Stimulated activated CD8-positive, alpha-beta memory T cell treated with anti-CD3 and anti-CD28 coated beads, Interleukin-15, amount 100 ng/mL, for 48 hours (primary cell): ENCODE measurements at regions not wholly inside any gene's neighbourhood (a gene's known extent, or its start where the extent isn't known, plus 50 kb on each side); places are given as distances from the start of the nearest gene placed in this dataset.

Experiments
- DNase-seq, 2 donors: peaks; one replicate each; pipeline ENCODE4 v3.0.0-alpha.2; 2020; ENCODE audit warnings: low read depth in 2 of 2

GRCh38 chr22:27203276-27203660 is 545.9 kb downstream of the MIAT start:
- no peak for DNase-seq

- DNase-seq: no peak
These were observed 546.9 kb downstream of the MIAT start for GRCh38 chr22:27204280-27204679.

GRCh38 chr22:27204817-27205216 is 547.4 kb downstream of the MIAT start:
- no peak for DNase-seq

- no peak for DNase-seq
These were observed 548.3 kb downstream of the MIAT start for GRCh38 chr22:27205492-27206373.

- no peak for DNase-seq
These were observed 549.2 kb downstream of the MIAT start for GRCh38 chr22:27206374-27207133.

GRCh38 chr22:27207266-27207665 is 549.9 kb downstream of the MIAT start:
- DNase-seq: no peak

GRCh38 chr22:27207907-27208306 is 550.5 kb downstream of the MIAT start:
- DNase-seq: no peak

DNA sequence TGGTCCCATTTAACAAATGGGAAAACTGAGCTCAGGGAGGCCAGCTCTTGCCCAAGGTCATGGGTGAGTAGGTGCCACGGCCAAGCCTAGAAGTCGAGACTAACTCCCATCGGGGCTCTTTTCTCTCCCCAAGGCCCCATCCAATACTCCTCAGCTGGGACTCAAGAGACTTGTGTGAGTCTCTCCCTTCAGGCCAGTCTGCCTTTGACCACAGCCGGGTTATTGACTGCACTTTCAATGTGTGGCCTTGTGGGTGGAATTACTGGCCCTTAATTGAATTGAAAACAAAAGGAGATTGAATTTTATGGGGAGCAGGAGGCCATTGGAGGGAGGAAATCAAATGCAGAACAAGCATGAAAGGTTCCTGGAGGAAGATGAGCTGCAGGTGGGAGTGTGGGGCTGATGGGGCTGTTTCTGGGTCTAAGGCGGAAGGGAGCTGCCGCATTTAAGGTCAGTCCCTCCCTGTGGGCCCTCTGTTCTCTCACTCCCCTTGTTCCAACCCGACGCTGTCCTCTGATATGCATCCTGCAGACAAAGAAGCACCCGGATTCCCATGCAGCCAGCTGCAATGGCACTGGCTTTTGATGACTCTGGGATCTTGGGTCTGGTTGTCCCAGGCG is 552.8 kb downstream of the MIAT start:
- no peak for DNase-seq

DNA sequence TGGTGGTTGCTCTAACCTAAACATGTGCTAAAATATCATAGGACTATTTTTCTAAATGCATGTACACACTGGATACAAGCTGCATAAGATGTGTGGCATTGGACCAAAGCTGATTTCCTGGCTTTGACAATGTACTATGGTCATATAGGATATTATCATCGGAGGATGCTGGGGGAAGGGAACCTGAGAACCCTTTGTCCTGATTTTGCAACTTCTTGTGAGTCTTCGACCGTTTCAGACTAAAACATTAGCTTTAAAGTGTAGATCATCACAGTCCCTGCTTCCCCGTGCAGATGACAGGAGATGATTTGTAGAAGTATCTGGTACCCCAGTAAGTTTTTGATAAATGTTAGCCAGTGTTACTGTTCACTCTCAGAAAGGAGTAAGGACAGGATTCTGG is 554.7 kb downstream of the MIAT start:
- DNase-seq: no peak

DNA sequence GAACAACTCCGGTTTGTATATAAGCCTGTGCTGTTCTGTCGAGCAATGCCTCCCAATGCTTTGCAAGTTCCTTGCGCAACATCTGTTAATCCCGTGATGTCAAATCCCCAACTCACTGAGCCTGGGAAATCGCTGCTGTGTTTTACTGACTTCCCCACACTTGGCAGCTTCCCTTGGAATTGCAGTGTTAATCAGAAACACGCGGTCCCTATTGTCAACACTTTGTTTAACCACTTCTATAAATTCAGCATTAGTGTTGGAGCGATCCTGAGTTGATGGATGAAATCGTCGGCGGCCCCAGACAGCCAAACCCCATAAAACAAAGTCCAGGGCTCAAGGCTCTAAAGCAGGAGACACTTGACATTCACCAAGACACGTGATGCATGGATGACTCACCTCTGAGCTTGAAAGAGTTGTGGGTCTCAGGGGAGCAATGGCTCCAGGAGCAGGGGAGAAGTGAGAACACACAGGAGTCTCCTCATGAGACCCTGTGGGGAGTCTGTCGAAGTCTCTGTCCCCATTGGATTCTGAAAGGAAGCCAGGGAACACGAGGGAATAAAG is 555.3 kb downstream of the MIAT start:
- no peak for DNase-seq

DNA sequence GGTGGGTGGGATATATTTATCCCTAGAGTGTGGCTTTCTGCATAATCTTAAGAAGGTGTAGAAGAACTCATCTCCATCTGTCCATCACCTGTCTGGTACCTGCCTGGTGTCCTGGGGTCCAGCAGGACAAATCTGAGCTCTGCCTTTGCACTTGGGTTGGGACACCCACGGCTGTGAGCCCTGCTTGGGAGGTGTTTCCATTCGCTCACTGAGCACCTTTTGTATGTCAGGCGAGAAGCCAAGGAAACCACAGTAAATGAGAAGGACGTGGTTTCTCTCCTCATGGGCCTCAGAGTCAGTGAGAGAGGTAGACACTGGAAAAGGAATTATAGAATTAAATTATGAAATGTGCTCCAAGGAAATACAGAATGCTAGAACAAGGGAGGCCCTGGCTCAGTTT is 555.9 kb downstream of the MIAT start:
- DNase-seq: no peak

DNA sequence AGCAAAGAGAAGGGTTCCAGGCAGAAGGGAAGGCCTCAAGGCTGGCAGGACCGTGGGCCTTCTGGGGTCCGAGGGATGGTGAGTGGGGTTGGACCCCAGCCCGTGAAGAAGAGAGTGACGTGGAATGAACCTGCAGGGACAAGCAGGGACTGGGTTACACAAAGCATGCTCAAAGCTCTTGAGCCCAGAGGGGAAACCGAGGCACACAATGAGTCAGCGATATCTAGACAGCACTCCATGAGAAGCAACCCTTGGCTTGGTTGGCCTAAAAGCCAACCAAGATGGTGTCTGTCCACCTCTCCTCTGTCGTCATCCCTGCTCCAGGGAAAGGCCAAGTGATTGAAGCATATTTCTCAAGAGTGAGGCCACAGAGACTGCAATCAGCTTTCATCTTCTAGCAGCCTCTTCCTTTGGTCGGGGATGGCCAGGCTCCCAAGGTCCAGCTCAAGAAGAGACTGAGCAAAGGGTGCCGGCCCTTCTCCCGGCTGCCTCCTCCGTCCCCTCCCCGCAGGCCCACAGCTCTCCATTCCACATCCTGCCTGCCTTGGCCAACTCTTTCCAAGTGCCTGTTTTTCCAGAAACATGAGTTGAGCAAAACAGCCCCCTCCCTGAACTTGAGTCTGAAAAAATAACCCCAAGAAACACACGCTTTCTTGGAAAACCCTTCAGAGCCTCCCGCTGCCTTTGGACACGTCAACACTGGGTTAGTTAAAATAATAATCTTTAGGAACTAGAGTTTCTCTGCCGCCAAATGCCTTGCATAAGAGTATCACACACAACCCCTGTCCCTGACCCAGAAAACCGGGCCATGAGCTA is 556.6 kb downstream of the MIAT start:
- no peak for DNase-seq

DNA sequence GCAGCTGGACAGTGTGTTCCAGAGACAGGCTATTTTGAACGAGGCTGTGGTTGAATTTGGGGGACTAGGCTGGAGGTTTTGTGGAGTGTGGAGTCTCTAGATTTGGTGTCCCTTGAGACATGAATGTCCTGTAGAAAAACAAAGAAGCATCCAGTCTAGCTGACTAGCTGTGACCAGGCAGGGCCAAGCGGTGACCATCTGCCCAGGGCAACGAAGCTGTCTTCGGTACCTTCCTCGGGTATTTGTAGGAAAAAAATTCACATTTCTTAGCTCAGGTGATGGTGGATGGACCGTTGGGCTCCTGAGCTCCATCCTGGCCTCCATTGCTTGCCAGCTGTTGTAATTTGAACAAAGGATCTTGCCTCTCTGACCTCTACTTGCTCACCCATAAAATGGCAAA is 557.3 kb downstream of the MIAT start:
- DNase-seq: no peak

DNA sequence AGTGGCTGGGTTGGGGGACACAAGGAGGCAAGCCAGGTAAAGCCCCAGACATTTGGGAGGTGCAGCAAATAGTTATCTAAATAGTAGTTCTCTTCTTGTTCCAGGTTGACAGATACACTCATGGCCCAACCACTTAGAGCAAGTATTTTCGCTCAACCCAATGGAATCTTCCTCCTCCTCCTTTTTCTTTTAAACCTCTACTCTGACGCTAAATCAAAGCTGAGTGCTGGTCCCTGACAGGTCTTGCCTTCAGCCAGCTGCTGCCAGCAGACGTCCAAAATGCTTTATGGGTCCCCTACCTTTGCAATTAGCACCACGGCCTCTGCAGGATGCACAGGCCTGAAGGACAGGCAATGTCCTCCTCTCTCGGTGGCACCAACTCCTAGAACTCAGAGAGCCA is 558.5 kb downstream of the MIAT start:
- DNase-seq: no peak

DNA sequence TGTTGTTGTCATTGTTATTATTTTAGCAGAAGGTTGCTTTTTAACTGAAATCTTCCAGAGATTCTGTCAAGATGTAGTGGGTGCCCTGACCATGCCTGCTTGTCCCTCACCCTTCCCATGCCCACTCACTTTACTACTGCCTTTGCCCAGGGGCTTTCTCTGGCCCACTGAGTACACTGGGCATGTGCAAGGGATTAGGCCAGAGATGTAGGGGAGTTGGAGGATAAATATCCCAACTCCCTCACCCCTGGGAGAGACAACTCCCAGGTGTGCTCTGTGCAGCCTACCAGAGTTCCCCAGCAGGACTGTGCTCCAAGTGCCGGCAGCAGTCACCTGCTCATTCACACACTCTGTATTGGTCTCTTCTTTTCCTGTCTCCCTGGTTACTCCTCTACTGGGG is 559.1 kb downstream of the MIAT start:
- no peak for DNase-seq

DNA sequence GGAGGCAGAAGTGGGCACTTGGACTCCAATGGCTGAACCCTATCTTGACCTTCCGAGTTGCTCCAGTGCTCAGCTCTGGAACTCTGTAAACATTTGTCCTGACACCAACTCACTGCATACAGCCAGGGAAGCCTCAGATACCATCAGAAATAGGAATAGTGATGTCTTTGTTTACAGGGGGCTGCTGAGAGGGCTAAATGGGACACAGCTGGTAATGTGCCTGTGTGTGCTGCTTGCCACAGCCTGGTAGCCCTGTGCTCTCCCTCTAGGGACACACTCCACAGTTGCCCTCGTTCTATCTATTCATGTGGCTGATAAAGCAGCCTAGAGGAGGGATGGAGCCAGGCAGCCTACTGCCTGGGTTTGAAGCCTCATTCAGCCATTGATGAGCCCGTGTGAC is 559.8 kb downstream of the MIAT start:
- DNase-seq: no peak

DNA sequence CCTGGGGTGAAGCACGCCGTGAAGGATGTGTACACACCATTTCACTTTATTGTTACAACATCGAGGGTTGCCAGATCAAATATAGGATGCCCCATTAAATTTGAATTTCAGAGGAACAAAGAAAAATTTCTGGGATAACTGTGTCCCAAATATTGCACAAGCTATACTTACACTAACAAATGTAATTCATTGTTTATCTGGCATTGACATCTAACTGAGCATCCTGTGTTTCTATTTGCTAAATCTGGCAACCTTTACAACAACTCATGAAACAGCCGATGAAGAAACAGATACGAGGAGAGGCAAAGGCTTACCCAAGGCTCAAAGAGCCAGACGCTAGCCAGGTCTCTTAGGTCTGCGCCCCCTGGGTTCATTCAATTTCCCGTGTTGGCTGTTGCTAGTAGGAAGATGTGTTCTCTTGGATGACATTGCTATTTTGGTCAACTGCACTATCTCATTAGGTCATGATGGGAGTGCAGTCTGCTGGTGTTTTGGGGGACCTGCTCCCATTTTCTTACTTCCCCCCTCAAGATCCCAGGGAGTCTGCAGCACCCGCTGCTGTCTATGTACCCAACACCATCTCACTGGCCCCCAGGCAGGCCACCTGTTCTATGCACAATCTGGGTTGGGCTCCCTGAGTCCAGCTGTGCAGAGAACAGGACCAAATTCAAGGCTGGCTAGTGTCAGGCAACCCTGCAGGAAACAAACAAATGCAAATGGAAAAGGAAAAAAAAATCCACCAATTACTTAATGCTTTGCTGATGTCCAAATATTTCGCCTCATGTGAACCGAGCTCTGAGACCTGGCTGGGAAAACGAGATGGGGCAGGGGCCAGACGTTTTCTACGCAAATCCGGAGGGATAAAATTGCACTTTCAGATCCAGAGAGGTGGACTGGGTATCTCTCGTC is 560.9 kb downstream of the MIAT start:
- no peak for DNase-seq

DNA sequence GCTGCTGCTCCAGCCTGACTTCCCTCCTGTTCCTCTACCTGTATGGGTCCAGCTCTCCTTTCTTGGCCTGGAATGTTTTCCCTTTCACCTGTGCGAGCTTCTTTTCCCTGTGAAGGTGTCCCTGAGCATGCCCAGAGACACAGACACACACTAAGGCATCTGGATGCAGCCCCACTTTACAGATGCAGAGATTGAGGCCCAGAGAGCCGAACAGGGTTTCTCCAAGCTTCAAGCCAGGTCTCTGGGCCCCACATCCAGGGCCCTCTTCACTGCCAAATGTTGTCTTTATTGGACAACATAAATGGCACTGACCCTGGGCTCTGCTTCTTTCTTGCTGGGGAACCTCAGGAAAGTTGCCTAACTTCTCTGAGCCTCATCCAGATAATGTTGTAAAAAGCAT is 561.6 kb downstream of the MIAT start:
- DNase-seq: no peak

- no peak for DNase-seq
These were observed 563.0 kb downstream of the MIAT start for GRCh38 chr22:27220339-27220738.

- DNase-seq: no peak
These were observed 564.8 kb downstream of the MIAT start for GRCh38 chr22:27222178-27222577.
